GM19468 (cell line): ENCODE measurements at regions not wholly inside any gene's neighbourhood (a gene's known extent, or its start where the extent isn't known, plus 50 kb on each side); places are given as distances from the start of the nearest gene placed in this dataset.

Source experiments
- ATAC-seq: cut with Tn5 transposase; IDR thresholded peaks from one replicate; pipeline ENCODE4 v1.9.1; 2021; ENCODE audit warnings: mild to moderate bottlenecking, moderate library complexity, moderate number of reproducible peaks; ENCODE audit not compliant: unreplicated experiment; ENCODE audit errors: extremely low read depth

- no peak for ATAC-seq
These were observed 219.0 kb upstream of the NAV2 start for GRCh38 chr11:19493446-19494213.

- no peak for ATAC-seq
These were observed 230.1 kb upstream of the NAV2 start for GRCh38 chr11:19482319-19483100.

GRCh38 chr11:19480540-19480939, 232.1 kb upstream of the NAV2 start:
- no peak for ATAC-seq

- ATAC-seq = no peak
These were observed 233.7 kb upstream of the NAV2 start for GRCh38 chr11:19478891-19479290.

- peak; percentile 22 for ATAC-seq
These were observed 234.4 kb upstream of the E2F8 start for GRCh38 chr11:19474954-19475721.

GRCh38 chr11:19474211-19474610, 233.5 kb upstream of the E2F8 start:
- ATAC-seq = no peak

GRCh38 chr11:19472679-19473078, 231.9 kb upstream of the E2F8 start:
- ATAC-seq = no peak

GRCh38 chr11:19467904-19468303, 227.2 kb upstream of the E2F8 start:
- no peak for ATAC-seq

GRCh38 chr11:19466314-19466713, 225.6 kb upstream of the E2F8 start:
- no peak for ATAC-seq

GRCh38 chr11:19463976-19464375, 223.2 kb upstream of the E2F8 start:
- ATAC-seq = no peak

GRCh38 chr11:19460718-19461405, 220.1 kb upstream of the E2F8 start:
- ATAC-seq = no peak

GRCh38 chr11:19459240-19459639, 218.5 kb upstream of the E2F8 start:
- no peak for ATAC-seq

GRCh38 chr11:19458721-19459120, 218.0 kb upstream of the E2F8 start:
- ATAC-seq = no peak

GRCh38 chr11:19458231-19458630, 217.5 kb upstream of the E2F8 start:
- ATAC-seq = no peak

GRCh38 chr11:19455731-19456130, 215.0 kb upstream of the E2F8 start:
- no peak for ATAC-seq

GRCh38 chr11:19453651-19454257, 213.0 kb upstream of the E2F8 start:
- ATAC-seq = no peak

GRCh38 chr11:19451609-19452008, 210.9 kb upstream of the E2F8 start:
- no peak for ATAC-seq

- ATAC-seq = no peak
These were observed 209.5 kb upstream of the E2F8 start for GRCh38 chr11:19450282-19450681.

GRCh38 chr11:19448651-19449050, 207.9 kb upstream of the E2F8 start:
- no peak for ATAC-seq

- ATAC-seq = no peak
These were observed 206.4 kb upstream of the E2F8 start for GRCh38 chr11:19447150-19447566.
